ENCODE measurements at regions not wholly inside any gene's neighbourhood (a gene's known extent, or its start where the extent isn't known, plus 50 kb on each side); places are given as distances from the start of the nearest gene placed in this dataset.

DNA sequence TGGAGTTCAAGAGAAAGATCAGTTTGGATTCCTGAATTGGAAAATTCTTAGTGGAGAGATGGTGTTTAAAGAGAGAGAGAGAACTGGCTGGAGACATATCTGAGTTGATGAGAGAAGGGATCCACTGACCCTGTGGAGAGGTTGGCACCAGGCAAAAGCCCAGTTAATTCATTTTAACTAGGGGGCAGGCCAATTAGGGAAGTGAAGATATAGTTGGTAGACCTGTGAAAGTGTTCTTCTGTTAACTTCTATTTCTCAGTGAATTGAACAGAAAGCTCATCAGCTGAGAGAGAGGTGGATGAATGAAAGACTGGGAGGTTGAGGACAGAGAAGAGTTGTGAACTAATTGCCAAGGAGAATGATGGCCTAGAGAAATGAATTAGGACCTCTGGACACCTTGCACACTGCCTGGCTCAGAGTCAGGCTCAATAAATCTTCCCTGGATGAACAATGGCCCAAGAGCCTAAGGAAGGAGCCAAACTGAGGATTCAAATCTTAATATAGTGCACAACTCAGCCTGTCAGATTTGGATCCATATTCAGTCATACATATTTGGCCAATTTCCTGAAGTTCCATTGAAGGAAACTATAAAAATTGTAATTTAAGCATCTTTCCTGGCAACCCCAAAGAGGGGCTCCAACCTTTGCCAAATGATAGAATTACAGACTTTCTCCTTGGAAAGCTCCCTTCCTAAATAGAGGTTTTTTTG is 82.2 kb upstream of the RMDN2 start:
- Histone ChIP-seq H3K4me3 (ENCODE audit: low read length) (no peak overlapping the region), H3K27me3 (ENCODE audit: insufficient read depth, low read length) (peaks cover 2% of the 10 kb centered on the region), H3K9me3 (ENCODE audit: low read depth, low read length) (no peaks in the 10 kb centered on the region), H3K4me1 (ENCODE audit: insufficient read depth, low read length) (no peaks in the 10 kb centered on the region)

DNA sequence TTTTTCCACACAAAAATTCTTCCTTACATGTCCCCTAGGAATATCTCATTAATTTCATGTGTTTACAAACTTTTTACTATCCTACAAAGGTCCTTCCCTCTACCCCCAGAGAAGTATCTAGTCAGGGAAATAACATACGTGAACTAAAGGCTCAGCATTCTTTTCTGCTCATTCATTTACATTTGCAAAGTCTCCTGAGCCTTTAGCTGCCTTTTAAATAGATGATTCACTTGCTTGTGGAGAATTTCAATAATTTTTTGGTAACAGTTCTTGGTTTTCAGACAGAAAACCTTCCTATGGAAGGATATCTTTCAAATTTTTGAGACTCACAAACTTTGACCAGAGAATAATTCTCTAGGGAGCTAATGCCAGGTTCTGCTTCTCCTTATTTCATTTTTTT is 81.5 kb upstream of the RMDN2 start:
- no peaks in the 10 kb centered on the region for H3K4me1 ChIP-seq (ENCODE audit: insufficient read depth, low read length)
- H3K4me3 ChIP-seq (ENCODE audit: low read length) = no peak overlapping the region
- peaks cover 2% of the 10 kb centered on the region for H3K27me3 ChIP-seq (ENCODE audit: insufficient read depth, low read length)
- no peaks in the 10 kb centered on the region for H3K9me3 ChIP-seq (ENCODE audit: low read depth, low read length)

DNA sequence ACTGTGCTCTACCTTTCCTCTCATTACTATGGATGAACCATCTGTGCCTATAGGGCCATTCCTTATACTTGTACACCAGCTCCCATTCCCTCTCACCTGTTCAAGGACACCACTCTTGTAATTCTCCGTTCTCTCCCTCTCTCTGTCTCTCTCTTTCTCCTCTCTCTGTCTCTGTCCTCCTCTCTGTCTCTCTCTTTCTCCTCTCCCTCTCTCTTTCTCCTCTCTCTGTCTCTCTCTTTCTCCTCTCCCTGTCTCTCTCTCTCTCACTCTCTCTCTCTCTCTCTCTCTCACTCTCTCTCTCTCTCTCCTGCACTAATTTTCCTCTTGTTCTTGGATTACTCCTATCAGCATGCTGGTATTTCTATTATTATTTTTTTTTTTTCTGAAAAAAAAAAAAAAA is 78.9 kb upstream of the RMDN2 start:
- Histone ChIP-seq H3K27me3 (ENCODE audit: insufficient read depth, low read length) (peaks cover under 1% of the 10 kb centered on the region), H3K4me1 (ENCODE audit: insufficient read depth, low read length) (peaks cover 18% of the 10 kb centered on the region), H3K4me3 (ENCODE audit: low read length) (no peak overlapping the region), H3K9me3 (ENCODE audit: low read depth, low read length) (no peaks in the 10 kb centered on the region)

DNA sequence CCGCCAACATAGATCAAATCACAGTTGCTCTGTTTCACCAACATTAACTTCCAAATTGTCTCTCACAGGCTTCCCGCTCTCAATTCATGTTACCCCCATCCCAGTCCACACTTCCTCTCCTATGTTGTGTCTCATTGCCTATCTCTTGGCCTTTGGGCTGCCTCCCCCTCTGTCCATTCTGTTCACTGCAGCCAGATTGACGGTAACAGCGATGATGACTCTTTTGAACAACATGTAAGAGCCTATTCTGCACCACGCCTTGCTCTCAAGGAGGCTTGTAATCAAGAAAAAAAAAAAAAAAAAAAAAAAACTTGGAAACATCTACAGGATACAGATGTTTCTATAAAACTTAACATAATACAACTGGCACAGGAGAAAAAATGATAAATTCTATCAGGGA is 77.3 kb upstream of the RMDN2 start:
- no peak overlapping the region for H3K4me3 ChIP-seq (ENCODE audit: low read length)
- no peaks in the 10 kb centered on the region for H3K27me3 ChIP-seq (ENCODE audit: insufficient read depth, low read length)

DNA sequence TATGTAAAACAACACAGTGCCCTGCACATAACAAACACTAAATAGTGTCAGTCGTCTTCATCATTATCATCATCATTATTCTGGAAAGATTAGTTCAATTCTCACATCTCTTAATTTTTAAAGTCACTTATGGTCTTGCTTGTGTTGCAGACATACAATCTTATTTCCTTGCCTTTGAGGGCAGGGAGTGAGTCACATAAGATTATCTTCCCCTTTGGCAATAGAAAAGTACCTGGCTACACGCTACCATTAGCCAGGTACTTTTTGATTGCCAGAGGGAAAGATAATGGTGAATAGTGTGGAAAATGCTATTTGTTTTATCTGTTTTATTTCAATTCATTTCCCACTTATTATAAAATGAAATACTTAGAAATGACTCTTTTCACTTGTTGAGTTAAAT is 76.6 kb upstream of the RMDN2 start:
- Histone ChIP-seq H3K4me1 (ENCODE audit: insufficient read depth, low read length) (peaks cover 33% of the 10 kb centered on the region), H3K9me3 (ENCODE audit: low read depth, low read length) (no peaks in the 10 kb centered on the region), H3K4me3 (ENCODE audit: low read length) (no peak overlapping the region), H3K27me3 (ENCODE audit: insufficient read depth, low read length) (no peaks in the 10 kb centered on the region)

More for the DNA sequence above, 77.3 kb upstream of the RMDN2 start:
- Histone ChIP-seq H3K9me3 (ENCODE audit: low read depth, low read length) (no peaks in the 10 kb centered on the region), H3K4me1 (ENCODE audit: insufficient read depth, low read length) (peaks cover 33% of the 10 kb centered on the region)

DNA sequence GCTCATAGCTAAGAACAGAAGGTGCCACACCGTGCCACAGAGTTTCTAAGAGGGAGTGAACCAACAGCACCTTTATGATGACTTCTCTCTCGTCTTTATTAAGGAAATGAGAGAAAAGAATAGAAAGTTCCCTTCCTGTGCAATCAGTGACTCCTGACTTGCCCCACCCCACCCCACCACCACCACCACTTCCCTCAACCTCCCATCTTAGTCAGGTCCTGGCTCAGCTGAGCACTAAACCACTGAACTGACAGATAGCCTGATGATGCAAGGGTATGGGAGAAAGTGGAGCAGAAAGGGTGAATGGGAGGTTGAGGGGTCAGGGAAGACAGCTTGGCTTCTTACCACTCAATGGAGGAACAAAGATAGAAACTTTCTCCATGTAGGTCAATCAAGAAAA is 75.2 kb upstream of the RMDN2 start:
- H3K4me1 ChIP-seq (ENCODE audit: insufficient read depth, low read length) = peaks cover 38% of the 10 kb centered on the region

DNA sequence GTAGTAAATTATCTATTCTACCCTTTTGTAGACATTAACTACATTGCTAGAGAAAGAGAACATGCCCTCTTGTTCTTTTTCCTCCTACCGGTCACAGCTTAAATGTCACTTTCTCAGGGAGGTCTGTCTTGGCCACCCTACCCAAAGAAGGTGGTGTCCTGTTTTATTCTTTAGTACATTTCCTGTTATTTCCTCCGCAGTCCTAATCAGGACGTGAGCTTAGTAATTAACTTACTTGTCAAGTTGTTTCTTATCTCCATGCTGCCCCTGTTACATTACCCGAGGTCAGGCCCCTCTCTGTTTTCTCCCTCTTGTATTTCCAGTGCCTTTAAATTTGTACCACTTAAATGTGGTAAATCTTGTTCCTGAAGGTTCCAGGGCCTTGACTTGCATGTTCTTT is 73.7 kb upstream of the RMDN2 start:
- no peaks in the 10 kb centered on the region for H3K9me3 ChIP-seq (ENCODE audit: low read depth, low read length)
- peaks cover 53% of the 10 kb centered on the region for H3K4me1 ChIP-seq (ENCODE audit: insufficient read depth, low read length)
- H3K4me3 ChIP-seq (ENCODE audit: low read length) = no peak overlapping the region
- H3K27me3 ChIP-seq (ENCODE audit: insufficient read depth, low read length) = no peaks in the 10 kb centered on the region

More for the DNA sequence above, 75.2 kb upstream of the RMDN2 start:
- Histone ChIP-seq H3K9me3 (ENCODE audit: low read depth, low read length) (no peaks in the 10 kb centered on the region), H3K4me3 (ENCODE audit: low read length) (no peak overlapping the region), H3K27me3 (ENCODE audit: insufficient read depth, low read length) (no peaks in the 10 kb centered on the region)

DNA sequence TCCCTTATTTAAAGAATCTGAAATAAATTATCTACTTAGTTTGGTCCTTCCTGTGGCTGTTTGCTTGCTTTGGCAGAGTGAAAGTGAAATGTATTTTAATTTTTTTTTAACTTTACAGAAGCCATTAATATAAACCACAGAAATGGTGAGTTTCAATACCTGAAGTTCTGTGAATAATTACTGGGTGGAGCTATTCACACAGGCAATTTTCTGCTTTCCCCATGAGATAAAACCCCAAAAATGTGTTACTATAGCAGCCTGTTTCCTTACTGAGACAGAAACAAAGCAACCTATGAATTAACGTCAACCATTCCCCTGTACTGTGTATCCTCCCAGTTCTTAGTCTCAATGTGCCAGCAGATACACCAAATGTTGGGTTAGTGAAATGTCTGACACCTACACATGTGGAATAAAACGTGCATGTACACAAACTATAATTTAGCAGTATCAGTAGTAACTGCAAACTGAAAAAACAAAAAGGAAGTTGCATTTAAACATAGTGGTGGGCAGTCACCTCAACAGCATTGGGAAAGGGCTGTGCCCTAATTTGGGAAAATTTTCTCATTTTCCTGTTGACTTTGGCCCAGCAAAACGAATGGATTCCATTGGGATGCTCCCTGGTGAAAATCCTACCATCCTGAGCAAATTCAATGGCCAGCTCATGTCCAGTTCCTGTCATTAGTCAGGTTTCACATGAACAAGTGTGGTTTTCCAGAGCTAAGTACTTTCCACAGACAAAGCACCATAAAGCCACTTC is 73.1 kb upstream of the RMDN2 start:
- Histone ChIP-seq H3K9me3 (ENCODE audit: low read depth, low read length) (no peaks in the 10 kb centered on the region), H3K27me3 (ENCODE audit: insufficient read depth, low read length) (no peaks in the 10 kb centered on the region), H3K4me3 (ENCODE audit: low read length) (no peak overlapping the region), H3K4me1 (ENCODE audit: insufficient read depth, low read length) (peaks cover 54% of the 10 kb centered on the region)

DNA sequence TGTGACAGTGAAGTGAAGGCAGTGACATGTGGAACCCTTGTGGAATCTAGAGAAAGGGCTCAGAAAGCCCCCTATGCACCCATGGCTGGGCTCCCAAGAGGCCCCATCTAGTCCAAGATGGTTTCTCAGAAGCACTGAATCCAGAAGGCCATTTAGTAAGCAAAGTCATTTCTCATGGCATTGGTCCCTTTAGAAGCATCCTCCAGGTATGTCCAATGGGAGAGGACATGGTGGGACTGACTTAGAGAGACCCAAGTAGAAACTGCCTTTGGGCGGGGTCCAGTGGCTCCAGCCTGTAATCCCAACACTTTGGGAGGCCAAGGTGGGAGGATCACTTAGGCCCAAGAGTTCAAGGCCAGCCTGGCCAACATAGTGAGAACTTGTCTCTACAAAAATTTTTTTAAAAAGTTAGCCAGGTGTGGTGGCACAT is 72.5 kb upstream of the RMDN2 start:
- Histone ChIP-seq H3K4me1 (ENCODE audit: insufficient read depth, low read length) (peaks cover 54% of the 10 kb centered on the region), H3K4me3 (ENCODE audit: low read length) (no peak overlapping the region), H3K9me3 (ENCODE audit: low read depth, low read length) (no peaks in the 10 kb centered on the region), H3K27me3 (ENCODE audit: insufficient read depth, low read length) (no peaks in the 10 kb centered on the region)

DNA sequence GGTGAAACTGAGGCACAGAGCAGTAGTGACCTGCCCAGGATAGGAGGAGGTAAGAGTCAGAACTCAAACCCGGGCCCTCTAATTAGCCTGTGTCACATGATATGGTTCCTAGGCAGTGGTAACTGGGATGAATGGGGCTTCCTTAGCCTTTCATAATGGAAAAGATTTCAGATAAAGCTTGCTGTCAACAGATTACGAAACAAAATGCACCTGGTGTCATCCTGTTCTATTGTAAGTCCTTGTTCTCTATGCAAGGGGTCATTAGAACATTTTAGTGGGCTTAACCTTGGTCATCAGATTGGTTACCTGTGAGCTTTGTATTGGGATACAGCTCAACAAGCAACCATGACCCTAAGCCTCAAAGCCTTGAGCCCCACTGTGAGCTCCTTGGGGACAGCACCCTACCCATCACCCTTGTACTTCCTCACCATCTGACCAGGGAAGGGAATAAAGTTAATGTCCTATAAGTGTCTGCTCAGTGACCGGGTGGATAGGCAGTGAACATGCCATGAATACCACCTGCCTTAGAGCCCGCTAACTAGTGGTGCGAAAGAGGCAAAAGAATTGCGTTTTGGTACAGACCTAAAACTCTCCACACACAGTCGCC is 70.3 kb upstream of the RMDN2 start:
- no peaks in the 10 kb centered on the region for H3K9me3 ChIP-seq (ENCODE audit: low read depth, low read length)
- H3K4me3 ChIP-seq (ENCODE audit: low read length) = no peak overlapping the region
- peaks cover 51% of the 10 kb centered on the region for H3K4me1 ChIP-seq (ENCODE audit: insufficient read depth, low read length)
- H3K27me3 ChIP-seq (ENCODE audit: insufficient read depth, low read length) = no peaks in the 10 kb centered on the region

DNA sequence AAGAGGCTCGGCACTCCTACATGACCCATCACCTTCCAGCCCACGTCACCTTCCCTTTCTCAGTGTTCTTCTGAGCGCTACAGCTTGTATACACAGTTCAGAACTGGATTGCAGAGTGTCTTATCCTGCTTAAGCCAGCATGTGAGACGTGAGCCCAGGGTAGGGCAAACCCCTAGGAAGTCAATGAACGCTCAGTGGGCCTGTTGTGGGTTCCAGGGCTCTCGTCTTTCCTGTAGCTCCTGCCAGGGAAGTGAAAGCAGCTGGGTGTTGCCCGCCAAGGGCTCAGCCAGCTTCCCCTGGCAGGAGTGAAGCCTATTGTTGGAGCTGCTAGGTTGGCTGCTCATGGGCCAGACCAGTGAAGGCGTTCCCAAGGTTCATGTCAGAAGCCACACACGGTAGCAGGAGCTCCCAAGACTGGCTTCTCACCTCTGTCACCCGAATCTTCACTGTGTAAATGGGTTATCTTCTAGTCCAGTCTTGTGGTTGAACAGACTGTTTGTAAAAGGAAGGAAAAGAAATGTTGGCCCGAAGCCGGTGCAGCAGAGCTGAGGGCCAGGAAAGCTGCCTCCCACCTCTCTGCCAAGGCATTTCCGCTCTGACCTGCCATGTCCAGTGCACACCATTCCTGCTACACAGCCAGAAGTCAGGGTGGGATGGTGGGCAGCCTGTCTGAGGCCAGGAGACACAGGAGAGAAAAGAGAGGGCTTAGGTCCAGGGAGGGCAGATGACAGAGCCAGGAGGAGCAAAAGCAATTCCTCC is 69.6 kb upstream of the RMDN2 start:
- H3K4me1 ChIP-seq (ENCODE audit: insufficient read depth, low read length) = peaks cover 44% of the 10 kb centered on the region
- H3K9me3 ChIP-seq (ENCODE audit: low read depth, low read length) = no peaks in the 10 kb centered on the region
- no peaks in the 10 kb centered on the region for H3K27me3 ChIP-seq (ENCODE audit: insufficient read depth, low read length)
- H3K4me3 ChIP-seq (ENCODE audit: low read length) = no peak overlapping the region

DNA sequence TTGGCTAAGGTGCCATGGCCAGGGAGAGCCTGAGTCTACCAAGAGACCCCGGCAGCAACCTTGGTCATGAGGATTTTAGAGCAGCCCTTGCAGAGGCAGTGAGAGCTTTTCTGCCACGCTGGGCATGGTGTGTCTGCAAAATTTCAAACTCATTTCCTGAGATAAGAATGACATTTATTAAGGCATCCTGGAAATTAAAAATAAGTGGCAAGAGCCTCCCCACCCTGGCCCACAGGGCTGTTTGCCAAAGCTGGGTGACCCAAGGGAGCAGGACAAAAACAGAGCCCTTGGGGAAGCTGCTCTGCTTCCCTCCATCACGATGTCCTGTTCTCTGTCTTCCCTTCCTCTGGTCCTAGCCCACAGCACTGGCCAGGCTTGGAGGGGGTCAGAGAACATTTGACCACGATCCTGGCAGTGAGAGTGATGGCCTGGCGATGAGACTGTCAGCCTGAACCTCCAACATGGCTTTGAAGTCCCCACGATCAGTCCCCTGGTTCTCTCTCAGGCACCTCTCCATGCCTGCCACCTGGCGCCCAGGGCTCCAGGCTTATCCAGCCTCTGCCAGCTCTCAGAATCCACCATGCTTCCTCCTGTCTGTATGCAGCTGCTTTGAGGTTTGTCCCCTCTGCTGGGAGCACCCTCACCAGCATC is 68.9 kb upstream of the RMDN2 start:
- Histone ChIP-seq H3K4me1 (ENCODE audit: insufficient read depth, low read length) (peaks cover 36% of the 10 kb centered on the region), H3K27me3 (ENCODE audit: insufficient read depth, low read length) (no peaks in the 10 kb centered on the region), H3K4me3 (ENCODE audit: low read length) (no peak overlapping the region), H3K9me3 (ENCODE audit: low read depth, low read length) (no peaks in the 10 kb centered on the region)

DNA sequence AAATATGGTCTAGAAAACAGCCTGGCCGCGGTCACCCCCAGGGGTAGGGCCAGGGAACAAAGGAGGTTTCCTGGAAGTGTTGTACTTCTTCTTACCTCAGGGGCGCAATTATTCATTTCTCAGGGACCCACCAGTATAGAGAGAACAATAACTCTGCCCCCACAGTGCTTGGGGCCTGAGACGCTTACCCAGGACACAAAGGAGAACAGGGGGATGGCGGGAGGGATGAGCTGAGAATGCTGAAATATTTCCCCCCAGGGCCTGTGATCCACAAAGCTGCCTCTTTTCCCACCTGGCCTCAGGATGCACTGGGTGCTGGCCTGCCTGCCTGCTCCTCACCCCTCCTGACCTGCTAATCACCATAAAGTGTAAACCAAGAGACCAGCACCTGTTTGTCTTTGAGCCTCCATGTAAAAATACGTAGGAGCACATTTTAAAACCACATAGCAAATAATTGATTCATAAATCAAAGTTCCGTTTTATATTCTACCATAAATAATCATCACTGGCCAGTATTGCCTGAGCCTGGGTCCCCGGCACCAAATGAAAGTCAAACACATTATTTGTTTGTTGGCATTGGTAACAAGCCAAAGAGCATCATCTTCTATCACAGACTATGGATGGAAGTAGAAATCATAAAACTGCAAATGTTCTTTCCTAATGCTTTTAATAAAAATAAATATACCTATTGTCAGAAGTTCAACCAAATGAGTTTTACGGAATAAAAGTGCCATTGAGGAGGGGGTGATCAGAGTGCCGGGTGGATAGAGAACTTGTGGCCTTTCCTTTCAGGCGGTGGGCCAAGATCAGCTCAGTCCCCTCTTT is 67.3 kb upstream of the RMDN2 start:
- no peak overlapping the region for H3K4me3 ChIP-seq (ENCODE audit: low read length)

DNA sequence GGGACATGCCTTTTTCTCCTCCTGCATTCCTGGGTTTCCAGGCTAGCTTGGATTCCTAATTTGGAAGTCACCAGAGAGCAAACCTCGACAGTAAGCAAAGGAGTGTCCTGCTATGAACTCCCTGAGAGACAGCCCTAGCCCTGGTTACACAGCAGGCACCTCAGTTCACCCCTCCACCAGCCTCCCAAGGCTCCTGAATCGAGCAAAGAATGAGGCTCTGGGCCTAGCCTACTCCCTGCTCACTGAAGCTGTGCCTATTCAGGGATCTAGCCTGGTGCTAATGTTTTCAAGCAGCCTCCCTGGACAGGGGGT is 66.7 kb upstream of the RMDN2 start:
- Histone ChIP-seq H3K27me3 (ENCODE audit: insufficient read depth, low read length) (no peaks in the 10 kb centered on the region), H3K9me3 (ENCODE audit: low read depth, low read length) (no peaks in the 10 kb centered on the region)

More for the DNA sequence above, 67.3 kb upstream of the RMDN2 start:
- no peaks in the 10 kb centered on the region for H3K27me3 ChIP-seq (ENCODE audit: insufficient read depth, low read length)
- H3K4me1 ChIP-seq (ENCODE audit: insufficient read depth, low read length) = peaks cover 22% of the 10 kb centered on the region
- no peaks in the 10 kb centered on the region for H3K9me3 ChIP-seq (ENCODE audit: low read depth, low read length)

More for the DNA sequence above, 66.7 kb upstream of the RMDN2 start:
- H3K4me1 ChIP-seq (ENCODE audit: insufficient read depth, low read length) = peaks cover 21% of the 10 kb centered on the region
- no peak overlapping the region for H3K4me3 ChIP-seq (ENCODE audit: low read length)
